ACHN (cell line): ENCODE measurements at regions not wholly inside any gene's neighbourhood (a gene's known extent, or its start where the extent isn't known, plus 50 kb on each side); places are given as distances from the start of the nearest gene placed in this dataset.

ENCODE experiments used
- DNase-seq: peaks from one replicate; pipeline ENCODE4 v3.0.0-alpha.2; 2015
- in situ Hi-C: cut with HindIII; loops from 2 replicates; pipeline ENCODE4 v1.10.0; 2017; ENCODE audit warnings: low sequenced_read_pairs, low pct_ligation_motif_present, low pct_unique_long_range_greater_than_20kb

- DNase-seq: no peak
- in situ Hi-C loops: no loop called here
Observed at GRCh38 chr2:104650405-104650996, 203.4 kb upstream of the POU3F3 start.

- no peak for DNase-seq
- in situ Hi-C loops: no loop called here
Observed at GRCh38 chr2:104654811-104655210, 199.1 kb upstream of the POU3F3 start.

- no peak for DNase-seq
- in situ Hi-C loops: no loop called here
Observed at GRCh38 chr2:104656571-104657163, 197.2 kb upstream of the POU3F3 start.

GRCh38 chr2:104658144-104658835 is 195.6 kb upstream of the POU3F3 start:
- no peak for DNase-seq
- in situ Hi-C loops: no loop called here

- in situ Hi-C loops: no loop called here
- DNase-seq: no peak
Observed at GRCh38 chr2:104658904-104659591, 194.9 kb upstream of the POU3F3 start.

- in situ Hi-C loops: no loop called here
Observed at GRCh38 chr2:104660991-104661390, 192.9 kb upstream of the POU3F3 start.

GRCh38 chr2:104664672-104665071 is 189.2 kb upstream of the POU3F3 start:
- no peak for DNase-seq

More at GRCh38 chr2:104660991-104661390, 192.9 kb upstream of the POU3F3 start:
- DNase-seq: no peak

GRCh38 chr2:104668631-104669030 is 185.3 kb upstream of the POU3F3 start:
- in situ Hi-C loops: no loop called here
- no peak for DNase-seq

More at GRCh38 chr2:104664672-104665071, 189.2 kb upstream of the POU3F3 start:
- in situ Hi-C loops: no loop called here

GRCh38 chr2:104673225-104673624 is 180.7 kb upstream of the POU3F3 start:
- in situ Hi-C loops: no loop called here

GRCh38 chr2:104678181-104678580 is 175.7 kb upstream of the POU3F3 start:
- no peak for DNase-seq
- in situ Hi-C loops: no loop called here

More at GRCh38 chr2:104673225-104673624, 180.7 kb upstream of the POU3F3 start:
- no peak for DNase-seq

GRCh38 chr2:104685591-104685990 is 168.3 kb upstream of the POU3F3 start:
- DNase-seq: no peak
- in situ Hi-C loops: no loop called here

GRCh38 chr2:104687147-104687546 is 166.8 kb upstream of the POU3F3 start:
- no peak for DNase-seq
- in situ Hi-C loops: no loop called here

GRCh38 chr2:104690255-104690984 is 163.5 kb upstream of the POU3F3 start:
- DNase-seq: no peak
- in situ Hi-C loops: no loop called here

- in situ Hi-C loops: no loop called here
- no peak for DNase-seq
Observed at GRCh38 chr2:104698276-104698675, 155.6 kb upstream of the POU3F3 start.

- in situ Hi-C loops: no loop called here
- no peak for DNase-seq
Observed at GRCh38 chr2:104701411-104701911, 152.5 kb upstream of the POU3F3 start.

GRCh38 chr2:104702031-104702850 is 151.7 kb upstream of the POU3F3 start:
- DNase-seq: no peak
- in situ Hi-C loops: no loop called here

GRCh38 chr2:104703669-104704068 is 150.2 kb upstream of the POU3F3 start:
- DNase-seq: no peak
- in situ Hi-C loops: no loop called here
